ENCODE measurements at regions not wholly inside any gene's neighbourhood (a gene's known extent, or its start where the extent isn't known, plus 50 kb on each side); places are given as distances from the start of the nearest gene placed in this dataset.

GRCh38 chr12:34345801-34346200, 323.5 kb downstream of the ALG10 start:
- TF ChIP-seq SUZ12 (IDR thresholded peaks at IDR 0.05; ENCODE audit: extremely low read depth, insufficient read depth, insufficient read length) (no peak), ZNF274 (IDR thresholded peaks at IDR 0.05; ENCODE audit: low read depth, low read length) (no peak)
